UCSD-AML1 (cell line): ENCODE measurements at regions not wholly inside any gene's neighbourhood (a gene's known extent, or its start where the extent isn't known, plus 50 kb on each side); places are given as distances from the start of the nearest gene placed in this dataset.
"Not testable (repeated sequence)": the region's sequence is repeated elsewhere in the genome, so short reads cannot be mapped to it uniquely, and the experiment has no call there.

Source experiments
- DNase-seq: peaks from one replicate; lab custom pipeline; 2025; ENCODE audit not compliant: unreplicated experiment; lab: John Stamatoyannopoulos, UW

DNA sequence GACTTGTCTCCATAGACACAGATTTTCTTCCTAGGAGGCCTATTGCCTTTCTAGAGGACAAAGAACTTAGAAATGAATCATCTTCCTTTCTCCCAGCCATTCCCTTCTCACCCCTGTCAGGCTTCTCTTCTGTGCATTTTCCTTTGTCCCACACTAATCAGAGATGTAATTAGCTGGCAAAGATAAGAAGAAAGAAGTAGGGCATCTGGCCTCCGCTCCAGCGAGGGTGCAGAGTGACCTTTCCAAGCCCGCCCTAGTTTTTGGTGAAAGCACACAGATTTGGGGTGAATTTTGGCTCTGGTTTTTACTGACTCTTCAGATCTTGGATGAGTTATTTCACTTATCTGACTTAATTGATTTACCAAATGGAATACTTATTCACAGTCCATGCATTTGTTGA lies 626.5 kb downstream of the ZEB2 start:
- no peak for DNase-seq

DNA sequence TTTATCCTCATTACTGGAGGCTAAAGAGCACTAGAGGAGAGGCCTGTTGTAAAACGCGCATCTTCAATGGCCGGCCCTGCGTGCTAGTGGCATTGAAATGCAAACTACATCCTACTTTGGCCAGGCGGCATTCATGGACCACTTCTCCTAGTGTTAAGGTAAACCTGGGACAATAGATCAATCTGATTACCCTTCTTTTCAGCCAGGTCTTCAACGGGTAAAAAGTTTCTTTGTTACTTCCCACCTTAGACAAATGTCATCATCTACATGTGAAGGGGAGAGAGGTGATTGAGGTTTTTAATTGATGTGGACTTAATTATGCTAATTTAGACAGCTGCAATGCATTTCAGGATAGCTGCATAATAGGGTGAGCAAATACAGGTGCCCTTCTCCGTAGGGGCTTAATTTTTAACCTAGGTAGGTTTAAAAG lies 628.0 kb downstream of the ZEB2 start:
- DNase-seq = no peak

DNA sequence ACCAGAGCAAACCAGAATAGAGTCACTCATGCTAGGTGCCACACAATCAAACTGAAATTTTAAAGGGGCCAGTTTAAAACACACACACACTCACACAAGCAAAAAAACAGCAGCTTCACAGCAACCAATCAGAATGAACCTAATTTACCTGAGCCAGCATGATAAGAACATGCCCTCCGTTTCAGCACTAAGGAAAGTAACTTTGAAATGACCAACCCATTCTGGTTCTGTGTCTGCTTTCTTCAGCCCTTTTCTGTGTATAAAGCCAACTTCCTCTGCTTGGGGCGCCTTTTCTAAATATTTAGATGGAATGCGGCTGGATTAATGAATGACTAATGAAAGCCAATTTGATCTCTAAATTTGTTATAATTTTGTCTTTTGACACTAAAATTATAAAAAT lies 629.1 kb downstream of the ZEB2 start:
- no peak for DNase-seq

DNA sequence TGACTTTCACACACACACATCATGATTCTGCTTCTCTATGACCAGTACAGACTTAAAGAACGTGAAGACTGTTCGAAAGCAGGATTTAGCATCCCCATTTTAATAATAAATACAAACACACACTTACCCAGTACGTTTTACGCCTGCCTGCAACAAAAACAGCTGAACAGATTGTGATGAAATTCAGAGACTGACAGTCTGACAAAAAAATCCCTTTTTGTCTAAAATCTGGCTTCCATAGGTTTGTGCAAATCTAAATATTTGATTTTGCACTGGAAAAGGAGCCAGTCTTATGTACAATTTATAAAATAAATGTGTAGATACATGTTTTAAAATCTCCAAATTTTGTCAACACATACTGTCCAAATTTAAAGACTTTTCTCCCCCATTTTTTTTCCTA lies 630.7 kb downstream of the ZEB2 start:
- no peak for DNase-seq

DNA sequence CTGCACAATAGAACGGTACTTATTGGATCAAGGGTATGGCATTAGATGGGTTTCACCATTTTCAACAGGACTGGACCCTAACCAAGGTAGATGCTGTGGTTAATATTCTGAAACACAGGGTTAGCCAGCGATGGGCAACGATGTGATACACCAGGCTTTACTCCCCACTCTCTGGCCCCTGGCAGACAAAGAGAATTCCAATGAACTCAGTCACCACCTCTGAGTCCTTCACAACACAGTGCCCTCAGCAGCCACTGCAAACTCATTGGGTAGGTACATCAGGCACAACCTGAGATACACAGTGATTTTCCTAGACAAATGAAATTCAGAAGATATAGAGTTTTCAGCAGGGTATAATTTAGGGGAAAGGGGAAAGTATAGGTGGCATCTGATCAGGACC lies 634.5 kb downstream of the ZEB2 start:
- DNase-seq = no peak

DNA sequence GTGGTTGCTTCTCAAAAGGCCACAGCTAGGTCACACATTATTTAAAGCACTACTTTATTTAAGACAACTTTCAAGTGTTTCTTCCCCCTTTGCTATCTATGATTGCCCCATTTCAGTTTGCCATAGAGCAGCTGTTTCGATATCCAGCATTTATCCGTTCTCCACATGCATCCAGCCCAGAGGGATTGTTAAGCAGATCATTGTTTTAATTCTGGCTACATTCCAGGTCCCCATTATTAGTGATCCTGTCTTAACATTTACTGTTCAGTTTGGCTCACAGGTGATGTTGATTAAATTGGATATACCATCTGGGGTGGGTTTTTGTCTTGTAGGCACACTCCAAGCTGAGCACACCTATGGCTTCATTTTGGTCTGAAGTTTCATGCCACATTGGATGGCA lies 638.7 kb downstream of the ZEB2 start:
- no peak for DNase-seq

DNA sequence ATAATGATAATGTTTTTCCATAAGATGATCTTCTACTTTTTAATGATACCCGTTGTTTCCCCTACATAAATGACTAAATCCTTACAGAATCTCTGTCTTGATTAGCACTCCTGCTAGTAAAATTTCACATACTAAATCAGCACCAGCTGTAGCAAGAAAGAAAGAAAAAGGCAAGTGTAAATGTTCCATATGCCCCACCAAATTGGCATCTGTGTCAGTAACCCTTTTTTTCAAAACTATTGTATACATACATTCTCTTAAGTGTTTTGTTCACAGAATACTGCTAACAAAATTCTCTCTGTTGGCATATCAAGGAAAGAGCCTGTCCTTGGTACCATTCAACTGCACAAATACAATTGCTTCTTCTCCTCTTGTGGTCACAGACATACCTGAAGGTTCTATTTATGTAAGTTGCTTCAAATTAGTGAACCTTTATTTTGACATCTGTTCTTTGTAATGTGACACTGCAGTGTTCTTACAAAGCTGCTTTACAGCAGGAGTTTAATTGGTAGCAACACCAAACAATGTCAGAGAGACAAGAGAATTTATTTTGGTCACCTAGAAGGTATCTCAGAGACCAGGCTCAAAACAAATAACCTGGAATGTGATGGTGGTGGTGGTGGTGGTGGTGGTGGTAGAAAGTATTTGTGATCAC lies 641.9 kb downstream of the ZEB2 start:
- DNase-seq = no peak

DNA sequence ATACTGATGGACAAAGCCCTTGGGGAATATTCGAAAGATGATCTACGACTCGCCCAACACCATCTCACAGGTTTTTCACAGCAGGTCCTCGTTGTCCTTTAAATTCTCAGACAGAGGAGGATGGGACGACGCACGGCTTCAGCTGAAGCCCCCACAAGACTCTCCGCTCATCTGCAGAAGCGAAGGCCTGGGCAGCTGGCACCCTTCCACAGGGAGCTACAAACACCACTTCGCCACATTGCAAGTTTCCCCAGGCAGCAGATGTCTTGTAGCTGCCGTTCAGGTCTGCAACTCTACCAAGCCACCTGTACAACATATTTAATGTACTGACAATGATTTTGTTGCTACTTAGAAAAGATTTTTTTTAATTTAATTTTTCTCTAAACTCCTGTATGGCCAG lies 642.9 kb downstream of the ZEB2 start:
- DNase-seq = no peak

DNA sequence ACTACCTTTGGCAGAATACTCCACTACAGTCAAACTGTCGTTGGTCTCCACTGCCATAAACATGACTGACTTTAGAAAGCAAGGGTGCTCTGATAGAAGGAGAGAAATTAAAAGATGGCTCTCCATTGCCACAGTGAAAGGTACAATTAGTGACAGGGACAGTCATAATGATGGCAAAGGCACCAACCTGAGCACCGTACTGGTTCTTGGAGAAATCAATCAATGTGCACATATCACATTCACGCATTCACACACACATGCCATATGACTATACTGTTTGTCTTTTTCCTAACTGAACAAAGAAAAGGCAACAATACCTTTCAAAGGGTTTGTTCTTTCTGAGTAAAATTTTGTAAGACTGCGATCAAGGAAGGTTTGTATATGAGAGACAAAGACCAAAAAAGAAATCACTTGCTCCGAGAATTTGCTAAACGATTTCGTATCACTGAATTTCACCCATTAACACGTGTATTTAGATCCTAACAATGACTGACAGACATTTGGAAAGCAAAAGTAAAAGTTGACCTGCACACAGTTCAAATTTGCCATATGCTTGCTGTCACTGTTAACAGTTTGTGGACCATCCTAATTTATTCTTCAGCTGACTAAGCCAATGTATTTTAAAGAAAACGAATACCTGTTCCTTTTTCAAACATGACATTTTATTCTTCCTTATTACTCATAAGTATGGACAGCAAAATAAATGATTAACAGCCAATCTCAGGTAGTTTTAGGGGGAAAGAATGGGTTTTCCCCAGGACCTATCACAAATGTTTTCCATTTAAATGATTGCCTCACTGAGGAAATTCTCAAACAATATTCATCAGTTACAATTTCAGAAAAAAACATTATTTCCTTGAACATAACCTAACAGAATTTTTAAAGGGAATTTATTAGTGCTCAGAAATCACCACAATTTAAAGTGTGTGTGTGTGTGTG lies 644.4 kb downstream of the ZEB2 start:
- DNase-seq = no peak

DNA sequence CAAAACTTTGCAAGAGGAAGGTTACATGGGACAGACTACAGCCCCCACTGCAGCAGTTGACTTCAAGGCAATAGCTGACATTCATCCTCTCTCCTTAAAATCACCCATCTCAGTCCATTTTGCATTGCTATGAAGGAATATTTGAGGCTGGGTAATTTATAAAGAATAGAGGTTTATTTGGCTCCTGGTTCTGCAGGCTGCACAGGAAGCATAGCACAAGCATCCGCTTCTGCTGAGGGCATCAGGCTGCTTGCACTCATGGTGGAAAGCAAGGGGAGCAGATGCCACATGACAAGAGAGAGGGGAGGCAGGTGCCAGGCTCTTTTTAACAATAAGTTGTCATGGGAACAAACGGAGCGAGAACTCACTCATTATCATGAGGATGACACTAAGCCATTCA lies 646.0 kb downstream of the ZEB2 start:
- no peak for DNase-seq

DNA sequence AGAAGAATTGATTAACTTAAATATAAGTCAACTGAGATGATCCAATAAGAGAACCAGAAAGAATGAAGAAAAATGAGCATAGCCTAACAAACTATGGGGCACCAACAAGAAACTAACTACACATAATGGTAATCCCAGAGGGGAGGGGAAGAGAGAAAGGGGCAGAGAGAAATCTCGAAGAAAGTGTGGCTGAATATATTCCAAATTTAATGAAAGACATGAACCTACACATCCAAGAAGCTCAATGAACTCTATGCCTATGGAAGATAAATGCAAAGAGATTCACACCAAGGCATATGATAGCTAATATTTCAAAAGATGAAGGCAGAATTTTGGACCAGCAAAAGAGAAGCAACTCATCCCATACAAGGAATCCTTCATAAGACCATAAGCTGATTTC lies 649.2 kb downstream of the ZEB2 start:
- DNase-seq = no peak

DNA sequence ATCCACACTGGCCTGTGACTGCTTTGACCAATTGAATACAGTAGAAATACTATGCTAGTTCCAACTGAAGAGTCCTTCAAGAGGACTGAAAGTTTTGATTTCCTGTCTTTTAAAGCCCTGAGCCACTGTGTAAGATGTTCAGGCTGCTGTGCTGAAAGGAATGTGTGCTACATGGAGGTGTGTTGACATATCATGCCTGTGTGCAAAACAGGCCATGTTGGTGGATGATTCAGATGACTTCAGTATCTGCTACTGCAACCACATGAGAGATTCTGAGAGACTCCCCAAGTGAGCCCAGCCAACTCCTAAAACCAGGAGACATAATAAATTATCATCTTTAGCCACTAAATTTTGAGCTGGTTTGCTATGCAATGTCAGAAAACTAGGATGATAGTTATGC lies 662.9 kb downstream of the ZEB2 start:
- DNase-seq = no peak

DNA sequence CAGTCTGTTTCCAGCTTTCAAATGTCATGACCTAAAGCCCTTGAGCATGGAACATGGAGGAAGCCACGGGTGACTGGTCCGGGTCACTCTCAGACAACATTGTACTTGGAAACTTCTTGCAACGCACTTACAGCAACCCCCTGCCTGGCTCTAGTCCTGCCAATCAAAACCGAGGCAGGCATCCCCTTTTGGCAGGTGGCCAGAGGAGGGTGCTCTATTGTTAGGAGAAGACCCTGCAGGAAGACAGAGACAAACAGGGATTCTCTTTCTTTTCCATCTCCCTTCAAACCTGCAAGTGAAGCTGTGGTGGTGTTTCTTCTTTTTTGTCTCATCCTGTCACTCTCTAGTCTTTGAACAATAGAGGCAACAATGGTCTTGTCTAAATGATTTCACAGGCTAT lies 667.2 kb downstream of the ZEB2 start:
- peak; percentile 8 for DNase-seq

DNA sequence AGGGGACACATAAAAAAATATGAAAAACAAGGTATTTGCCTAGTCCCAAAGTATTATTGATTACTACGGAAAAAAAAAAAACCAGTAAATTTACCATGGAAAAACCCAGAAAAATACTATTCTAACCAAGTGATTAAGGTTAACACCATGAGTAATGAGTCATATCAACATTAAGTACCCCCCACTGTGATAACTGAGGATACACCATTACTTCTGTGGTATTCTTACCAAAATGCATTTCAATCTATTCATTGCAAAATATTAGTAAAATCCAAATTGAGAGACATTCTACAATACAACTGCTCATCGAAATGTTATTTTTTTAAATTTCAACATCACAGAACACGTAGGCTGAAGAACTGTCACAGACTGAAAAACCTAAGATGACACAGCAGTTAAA lies 669.8 kb downstream of the ZEB2 start:
- DNase-seq = no peak

DNA sequence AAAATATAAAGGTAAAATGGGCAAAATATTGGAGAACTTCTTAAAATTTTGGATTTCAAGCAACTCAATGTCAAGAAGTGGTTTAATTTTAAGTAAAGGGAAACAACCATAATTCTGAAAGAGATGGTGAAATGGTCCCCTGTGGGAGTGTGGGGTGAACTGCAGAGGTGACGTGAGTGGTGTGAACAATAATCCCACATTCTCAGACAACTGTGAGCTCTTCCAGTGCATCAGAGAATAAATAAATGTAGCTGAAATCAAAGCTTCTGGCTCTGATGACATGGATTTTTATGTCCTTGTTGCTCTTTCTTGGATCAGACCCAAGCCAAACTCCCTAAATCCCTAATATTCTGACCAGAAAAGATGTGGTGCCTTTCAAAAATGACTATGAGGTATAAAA lies 672.7 kb downstream of the ZEB2 start:
- DNase-seq = no peak

DNA sequence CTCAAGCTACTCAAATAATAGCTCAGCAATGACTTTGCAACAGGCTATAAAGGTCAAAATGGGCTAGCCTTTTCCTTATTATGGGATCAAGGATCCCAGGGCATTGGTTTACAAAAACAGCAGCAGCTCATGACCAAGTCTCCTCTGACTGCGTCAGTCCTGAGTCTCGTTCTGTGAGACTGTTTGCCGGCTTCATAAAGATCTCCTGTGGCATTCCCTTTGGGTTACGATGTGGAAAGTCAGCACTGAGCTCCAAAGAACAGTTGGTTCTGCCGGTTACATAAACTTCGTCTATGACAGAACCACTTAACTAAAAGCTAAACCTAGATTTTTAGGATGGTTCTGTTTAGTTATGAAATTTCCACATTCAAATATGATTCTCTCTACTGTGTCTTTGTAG lies 674.9 kb downstream of the ZEB2 start:
- DNase-seq = no peak

DNA sequence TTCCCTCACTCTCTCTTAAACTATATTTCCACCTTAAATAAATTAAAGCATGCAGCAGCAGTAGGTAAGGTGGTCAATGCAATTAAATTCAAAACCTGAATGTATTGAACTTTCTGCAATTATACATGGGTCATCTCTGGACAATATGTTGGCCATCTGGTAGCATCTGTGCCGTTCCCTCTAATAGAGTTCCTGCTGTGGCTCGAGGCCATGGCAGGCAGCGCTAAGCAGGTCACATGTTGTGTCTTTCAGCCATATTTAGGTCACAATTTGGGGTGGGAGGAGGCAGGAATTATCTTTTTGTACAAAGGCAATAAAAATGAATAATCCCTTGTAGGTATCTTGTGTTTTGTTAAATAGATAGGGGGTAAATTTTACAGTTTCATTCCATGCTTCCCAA lies 676.2 kb downstream of the ZEB2 start:
- DNase-seq = no peak

DNA sequence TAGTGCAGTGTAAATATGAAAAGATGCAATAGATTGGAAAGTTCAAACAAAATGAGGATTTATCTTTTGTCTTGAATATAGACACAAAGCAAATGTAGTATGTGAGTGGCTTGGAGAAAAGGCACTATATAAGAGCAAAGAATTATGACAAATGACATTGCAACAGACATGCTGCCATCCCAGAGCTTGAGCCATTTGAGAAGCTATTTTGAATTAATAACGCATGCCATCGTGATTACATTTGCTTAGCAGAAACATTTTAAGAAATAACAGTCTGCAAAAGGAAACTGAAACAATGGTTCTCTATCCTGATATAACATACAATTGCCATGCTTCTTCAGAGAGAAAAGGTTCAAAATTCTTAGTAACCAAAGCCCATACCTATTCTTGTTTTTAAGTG lies 677.1 kb downstream of the ZEB2 start:
- DNase-seq = no peak

DNA sequence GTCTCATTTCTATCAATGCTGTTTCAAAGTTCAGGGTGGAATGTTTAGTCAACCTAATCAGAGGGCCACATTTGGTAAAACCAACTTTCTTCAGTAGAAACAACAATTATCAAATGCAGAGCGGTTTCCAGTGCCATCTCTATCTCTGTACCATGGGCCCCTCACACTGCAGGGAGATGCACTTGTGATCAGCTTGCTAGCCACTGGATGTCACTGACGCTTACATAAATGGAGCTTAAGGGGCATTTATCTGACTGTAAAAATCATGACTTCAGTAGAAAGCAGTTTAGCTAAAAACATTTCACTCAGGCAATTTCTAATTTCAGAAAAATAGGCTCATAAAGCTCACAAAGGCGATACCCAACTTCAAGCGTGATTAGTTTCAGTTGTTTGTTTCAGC lies 678.0 kb downstream of the ZEB2 start:
- DNase-seq = peak; percentile 9

DNA sequence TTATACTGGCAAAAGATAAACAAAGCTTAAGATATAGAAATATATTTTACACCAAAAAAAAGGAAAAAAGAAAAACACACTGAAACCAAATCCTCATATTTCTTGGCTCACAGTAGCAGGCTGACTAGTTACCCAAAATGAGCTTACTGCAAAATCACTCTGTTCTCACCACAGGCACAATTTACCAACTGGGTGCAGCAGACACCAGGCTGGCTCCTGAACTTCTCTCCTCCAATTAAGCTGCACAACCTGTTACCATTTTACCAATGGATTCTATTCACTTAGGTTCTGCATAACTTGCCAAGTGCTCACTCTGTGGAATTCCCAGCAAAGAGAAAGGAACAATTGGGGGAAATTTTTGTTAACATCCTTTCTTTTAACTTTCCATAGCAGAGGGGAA lies 679.3 kb downstream of the ZEB2 start:
- no peak for DNase-seq

DNA sequence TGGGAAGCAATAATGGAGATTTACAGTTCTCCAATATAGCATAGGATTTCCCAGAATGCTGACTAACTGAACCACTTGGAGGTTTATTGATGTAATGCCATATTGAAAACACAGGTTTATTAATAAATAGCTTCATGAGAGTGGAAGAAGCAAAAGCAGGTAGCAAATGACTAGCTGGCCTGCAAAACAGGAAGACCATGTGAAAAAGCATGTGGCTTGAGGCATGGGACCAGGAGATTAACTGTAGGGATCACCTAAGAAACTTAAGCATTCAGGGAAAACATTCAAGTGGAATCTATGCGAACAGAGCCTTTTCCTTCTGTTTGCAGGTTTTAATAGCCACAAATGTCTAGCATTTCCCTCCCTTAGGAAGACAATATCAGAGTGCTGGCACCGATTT lies 679.7 kb downstream of the ZEB2 start:
- DNase-seq = no peak

DNA sequence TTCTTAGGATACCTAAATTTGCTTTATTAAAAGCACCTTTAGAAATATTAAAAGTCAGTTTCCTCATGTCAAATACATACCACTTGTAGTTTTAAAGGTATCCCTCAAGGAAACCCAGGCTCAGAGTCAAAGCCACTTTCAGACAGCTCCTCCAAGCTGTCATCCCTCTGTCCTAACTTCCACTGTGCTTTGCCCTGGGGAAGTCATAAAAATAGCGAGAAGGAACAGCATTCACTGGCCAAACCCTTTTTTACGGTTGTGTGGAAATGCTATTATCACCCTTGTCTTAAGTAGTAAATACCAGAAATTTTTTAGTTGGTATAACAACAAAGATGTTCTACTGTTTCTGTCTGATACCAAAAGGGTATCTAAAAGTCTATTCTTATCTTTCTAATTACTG lies 680.5 kb downstream of the ZEB2 start:
- no peak for DNase-seq

DNA sequence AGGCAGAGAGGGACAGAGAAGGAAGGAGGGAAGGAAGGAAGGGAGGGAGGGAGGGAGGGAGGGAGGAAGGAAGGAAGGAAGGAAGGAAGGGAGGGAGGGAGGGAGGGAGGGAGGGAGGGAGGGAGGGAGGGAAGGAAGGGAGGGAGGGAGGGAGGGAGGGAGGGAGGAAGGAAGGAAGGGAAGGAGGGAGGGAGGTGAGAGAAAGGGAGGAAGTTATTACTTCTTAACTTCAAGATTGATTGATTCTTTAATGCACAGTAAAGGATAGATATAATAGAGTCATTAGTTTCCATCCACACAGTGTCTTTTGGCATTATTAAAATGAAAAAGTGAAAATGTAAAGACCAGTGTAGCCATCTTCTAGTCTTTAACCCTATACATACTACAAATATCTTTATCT lies 682.9 kb downstream of the ZEB2 start:
- DNase-seq = not testable (repeated sequence)
